ENCODE measurements at regions not wholly inside any gene's neighbourhood (a gene's known extent, or its start where the extent isn't known, plus 50 kb on each side); places are given as distances from the start of the nearest gene placed in this dataset.

DNA sequence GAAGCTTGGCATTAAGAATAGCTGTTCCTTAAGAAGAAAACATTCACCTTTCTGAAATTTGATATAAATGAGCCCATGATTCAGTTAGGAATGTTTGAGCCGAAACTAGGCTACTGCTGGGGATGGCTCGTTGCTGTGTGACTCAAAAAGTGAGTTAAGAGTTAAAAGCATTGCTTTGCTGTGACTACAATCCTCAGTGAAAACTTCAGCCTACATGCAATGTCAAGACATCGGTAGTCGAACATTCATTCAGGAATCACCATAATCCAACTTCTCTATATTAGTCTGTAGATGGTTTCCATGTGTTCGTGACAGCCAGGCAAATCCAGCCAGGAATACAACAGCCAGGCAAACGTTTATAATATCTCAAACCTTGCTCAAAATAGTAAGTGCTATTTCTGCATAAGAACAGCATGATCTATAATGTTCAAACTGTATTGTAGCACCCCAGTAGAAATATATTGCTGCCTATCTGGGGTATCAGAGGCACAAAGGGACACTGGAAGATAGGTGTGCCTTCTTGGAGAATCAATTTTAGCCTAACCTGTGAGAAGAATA, 1225.1 kb downstream of the CDH8 start:
- Histone ChIP-seq H3K27me3 (no peaks in the 10 kb centered on the region), H3K36me3 (no peaks in the 10 kb centered on the region), H3K4me1 (peaks cover 10 to 30% (median 18%) of the 10 kb centered on the region in 4 donors), H3K4me3 (no peak overlapping the region), H3K9me3 (no peaks in the 10 kb centered on the region), H3K27ac (replicated peaks in 1 of 4) (no peak overlapping the region)
- TF ChIP-seq, protein P1, sequence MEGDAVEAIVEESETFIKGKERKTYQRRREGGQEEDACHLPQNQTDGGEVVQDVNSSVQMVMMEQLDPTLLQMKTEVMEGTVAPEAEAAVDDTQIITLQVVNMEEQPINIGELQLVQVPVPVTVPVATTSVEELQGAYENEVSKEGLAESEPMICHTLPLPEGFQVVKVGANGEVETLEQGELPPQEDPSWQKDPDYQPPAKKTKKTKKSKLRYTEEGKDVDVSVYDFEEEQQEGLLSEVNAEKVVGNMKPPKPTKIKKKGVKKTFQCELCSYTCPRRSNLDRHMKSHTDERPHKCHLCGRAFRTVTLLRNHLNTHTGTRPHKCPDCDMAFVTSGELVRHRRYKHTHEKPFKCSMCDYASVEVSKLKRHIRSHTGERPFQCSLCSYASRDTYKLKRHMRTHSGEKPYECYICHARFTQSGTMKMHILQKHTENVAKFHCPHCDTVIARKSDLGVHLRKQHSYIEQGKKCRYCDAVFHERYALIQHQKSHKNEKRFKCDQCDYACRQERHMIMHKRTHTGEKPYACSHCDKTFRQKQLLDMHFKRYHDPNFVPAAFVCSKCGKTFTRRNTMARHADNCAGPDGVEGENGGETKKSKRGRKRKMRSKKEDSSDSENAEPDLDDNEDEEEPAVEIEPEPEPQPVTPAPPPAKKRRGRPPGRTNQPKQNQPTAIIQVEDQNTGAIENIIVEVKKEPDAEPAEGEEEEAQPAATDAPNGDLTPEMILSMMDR (IDR thresholded peaks at IDR 0.05) = no peak
- TF ChIP-seq POLR2A (IDR thresholded peaks at IDR 0.05; ENCODE audit: low read depth) (no peak), EP300 (IDR thresholded peaks at IDR 0.05) (no peak), POLR2AphosphoS5 (IDR thresholded peaks at IDR 0.05) (no peak)
- DNase-seq (ENCODE audit: extremely low spot score) = no peak
- intact Hi-C loops (cut with DNase I) = no loop called here
- WGBS = 34% methylated on average over 6 of the region's 6 CpGs

DNA sequence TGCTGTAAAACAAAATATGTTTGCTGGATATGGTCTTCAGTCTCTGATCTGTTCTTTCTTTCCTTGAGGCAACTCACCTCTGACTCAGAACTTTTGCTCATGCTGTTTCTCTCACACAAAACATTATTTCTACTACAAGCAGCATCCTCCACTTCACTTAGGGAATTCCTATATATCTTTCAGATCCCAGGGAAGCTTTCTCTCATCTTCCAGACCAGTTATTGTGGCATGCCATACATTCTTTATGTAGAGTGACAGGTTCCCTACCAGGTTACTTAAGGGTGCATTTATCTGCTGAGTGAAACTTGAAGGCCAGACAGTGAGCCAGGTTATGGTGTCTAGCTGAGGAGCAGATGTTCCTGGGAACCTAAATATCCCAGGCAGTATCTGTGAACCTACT, 1226.0 kb downstream of the CDH8 start:
- Histone ChIP-seq H3K4me1 (peaks cover 6 to 22% (median 18%) of the 10 kb centered on the region in 4 donors), H3K4me3 (no peak overlapping the region), H3K9me3 (no peaks in the 10 kb centered on the region), H3K36me3 (no peaks in the 10 kb centered on the region), H3K27me3 (no peaks in the 10 kb centered on the region), H3K27ac (replicated peaks in 1 of 4) (no peak overlapping the region)
- DNase-seq (ENCODE audit: extremely low spot score) = no peak
- no peak for TF ChIP-seq EP300 (IDR thresholded peaks at IDR 0.05)
- TF ChIP-seq POLR2AphosphoS5 (IDR thresholded peaks at IDR 0.05) = no peak
- TF ChIP-seq POLR2A (IDR thresholded peaks at IDR 0.05; ENCODE audit: low read depth) = no peak
- TF ChIP-seq, protein P1 (IDR thresholded peaks at IDR 0.05) = no peak
- intact Hi-C loops (cut with DNase I) = no loop called here

DNA sequence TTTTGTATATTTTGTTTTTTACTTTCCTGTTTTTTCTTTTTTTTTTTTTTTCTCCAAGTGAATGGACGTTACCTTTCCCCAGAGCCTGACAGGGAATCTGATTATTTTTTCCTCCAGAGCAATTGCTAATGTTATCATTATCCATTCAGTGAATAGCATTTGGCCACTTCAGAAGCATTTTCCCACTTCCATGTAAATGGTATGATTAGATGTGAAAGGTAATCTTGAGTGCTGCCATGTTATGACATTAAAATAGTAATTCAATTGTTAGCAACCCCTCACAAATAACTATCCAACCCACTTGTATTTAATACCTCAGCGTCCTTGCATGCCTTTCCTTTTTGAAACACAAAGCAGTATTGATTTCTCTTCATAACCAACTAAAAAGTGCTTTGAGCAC, 1243.8 kb downstream of the CDH8 start:
- Histone ChIP-seq H3K4me3 (no peak overlapping the region), H3K9me3 (no peaks in the 10 kb centered on the region), H3K27ac (replicated peaks in 1 of 4) (no peak overlapping the region), H3K36me3 (no peaks in the 10 kb centered on the region), H3K4me1 (no peaks in the 10 kb centered on the region), H3K27me3 (no peaks in the 10 kb centered on the region)
- no peak for DNase-seq (ENCODE audit: extremely low spot score)
- WGBS = 67% methylated on average over 2 of the region's 2 CpGs
- no peak for TF ChIP-seq POLR2A (IDR thresholded peaks at IDR 0.05; ENCODE audit: low read depth)
- TF ChIP-seq, protein P1 (IDR thresholded peaks at IDR 0.05) = no peak
- intact Hi-C loops (cut with DNase I) = no loop called here

DNA sequence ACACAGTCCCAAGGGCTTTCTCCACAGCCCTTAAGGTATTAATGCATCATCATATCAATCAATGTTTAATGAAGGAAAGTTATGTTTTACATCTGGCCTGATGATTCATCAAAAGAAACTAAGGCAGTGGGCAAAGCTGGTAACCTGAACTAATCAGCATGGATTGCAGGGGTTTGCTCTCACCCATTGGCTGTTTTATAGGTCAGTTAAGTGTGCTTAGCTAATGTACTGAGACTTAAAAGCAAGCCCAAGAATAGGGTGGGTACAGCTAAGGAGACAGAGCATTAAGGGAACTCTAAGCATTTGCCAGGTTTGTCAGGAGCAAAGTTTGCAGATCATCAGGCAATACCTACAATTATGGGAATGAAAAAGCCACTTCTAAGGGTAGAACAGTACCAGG, 1247.6 kb downstream of the CDH8 start:
- Histone ChIP-seq H3K4me1 (no peaks in the 10 kb centered on the region), H3K4me3 (no peak overlapping the region), H3K36me3 (no peaks in the 10 kb centered on the region), H3K9me3 (no peaks in the 10 kb centered on the region), H3K27ac (replicated peaks in 1 of 4) (no peak overlapping the region), H3K27me3 (no peaks in the 10 kb centered on the region)
- TF ChIP-seq EP300 (IDR thresholded peaks at IDR 0.05) (no peak), POLR2AphosphoS5 (IDR thresholded peaks at IDR 0.05) (no peak), POLR2A (IDR thresholded peaks at IDR 0.05; ENCODE audit: low read depth) (no peak)
- TF ChIP-seq, protein P1 (IDR thresholded peaks at IDR 0.05) = no peak
- intact Hi-C loops (cut with DNase I) = no loop called here
- DNase-seq (ENCODE audit: extremely low spot score) = no peak

DNA sequence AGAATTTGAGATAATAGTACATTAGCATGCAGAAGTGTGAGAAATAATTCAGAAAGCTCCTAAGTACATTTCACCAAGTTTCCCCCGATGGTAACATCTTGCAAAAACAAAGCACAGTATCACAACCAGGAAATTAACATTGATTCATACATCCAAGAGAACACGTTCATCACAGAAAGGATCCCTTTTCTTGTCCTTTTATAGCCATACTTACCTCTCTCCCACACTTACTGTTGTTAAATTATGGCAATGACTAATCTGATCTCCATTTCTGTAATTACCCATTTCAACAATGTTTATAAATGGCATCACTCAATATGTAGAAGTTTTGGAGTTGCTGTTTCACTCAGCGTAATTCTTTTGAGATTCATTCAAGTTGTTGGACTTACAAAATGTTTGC, 1260.0 kb downstream of the CDH8 start:
- 72% methylated on average over 3 of the region's 3 CpGs for WGBS
- TF ChIP-seq POLR2A (IDR thresholded peaks at IDR 0.05; ENCODE audit: low read depth) (no peak), POLR2AphosphoS5 (IDR thresholded peaks at IDR 0.05) (no peak), EP300 (IDR thresholded peaks at IDR 0.05) (no peak)
- TF ChIP-seq, protein P1 (IDR thresholded peaks at IDR 0.05) = no peak
- Histone ChIP-seq H3K4me1 (no peaks in the 10 kb centered on the region), H3K4me3 (no peak overlapping the region), H3K9me3 (no peaks in the 10 kb centered on the region), H3K36me3 (no peaks in the 10 kb centered on the region), H3K27me3 (no peaks in the 10 kb centered on the region), H3K27ac (replicated peaks in 1 of 4) (no peak overlapping the region)
- intact Hi-C loops (cut with DNase I) = no loop called here
- DNase-seq (ENCODE audit: extremely low spot score) = no peak
